H1 (cell line): ENCODE measurements at regions not wholly inside any gene's neighbourhood (a gene's known extent, or its start where the extent isn't known, plus 50 kb on each side); places are given as distances from the start of the nearest gene placed in this dataset.

Experiments used
- ASH2L ChIP-seq: fragments of 200-600, 300-600 bp; sonication (generic); IDR thresholded peaks from one replicate; pipeline ENCODE4 v1.7.1; 2017; ENCODE audit warnings: low read length
- CTBP2 ChIP-seq: IDR thresholded peaks from 2 replicates; pipeline ENCODE4 v1.7.0; 2011; ENCODE audit warnings: borderline replicate concordance, mild to moderate bottlenecking, moderate library complexity, mixed read lengths, low read length; ENCODE audit not compliant: insufficient read depth, insufficient read length
- FOSL1 ChIP-seq: IDR thresholded peaks from 2 replicates; pipeline ENCODE4 v1.6.1; 2011; ENCODE audit warnings: mild to moderate bottlenecking, low read depth, low read length, moderate library complexity; ENCODE audit not compliant: insufficient read depth
- HDAC2 ChIP-seq, 2 experiments: fragments of 300-600 bp in 1 of 2; sonication (generic) in 1 of 2; IDR thresholded peaks; 2 replicates each; pipeline ENCODE4 v1.6.1; 2011 to 2012; ENCODE audit warnings: low read depth in 2 of 2, low read length in 2 of 2, mild to moderate bottlenecking in 2 of 2, moderate library complexity in 2 of 2, borderline replicate concordance in 1 of 2, inconsistent platforms in 1 of 2
- JUN ChIP-seq: IDR thresholded peaks from 2 replicates; pipeline ENCODE4 v1.6.1; 2011; ENCODE audit warnings: low read depth, mild to moderate bottlenecking, improper control_type of control experiment, low read length
- POLR2AphosphoS5 ChIP-seq: IDR thresholded peaks from 2 replicates; pipeline ENCODE4 v1.6.1; 2011; ENCODE audit warnings: low read depth, low read length
- POU5F1 ChIP-seq: IDR thresholded peaks from 2 replicates; pipeline ENCODE4 v1.6.1; 2011; ENCODE audit warnings: low read depth, mild to moderate bottlenecking, low read length, moderate library complexity
- SIN3A ChIP-seq, 2 experiments: IDR thresholded peaks in 1 of 2; conservative IDR thresholded peaks in 1 of 2; 2 replicates each; pipeline ENCODE4 v1.6.1; 2011 to 2012; ENCODE audit warnings: low read length in 2 of 2, improper control_type of control experiment in 1 of 2, low read depth in 1 of 2, mild to moderate bottlenecking in 1 of 2
- TAF1 ChIP-seq: IDR thresholded peaks from 2 replicates; pipeline ENCODE4 v1.6.1; 2011; ENCODE audit warnings: mild to moderate bottlenecking, low read depth, low read length
- TBP ChIP-seq: IDR thresholded peaks from 2 replicates; pipeline ENCODE4 v1.6.1; 2011; ENCODE audit warnings: low read depth, low read length, improper control_type of control experiment
- YY1 ChIP-seq: IDR thresholded peaks from 2 replicates; pipeline ENCODE4 v1.6.1; 2011; ENCODE audit warnings: low read depth, mild to moderate bottlenecking, low read length

- TF ChIP-seq ASH2L (no peak), CTBP2 (no peak), JUN (no peak), HDAC2 (IDR thresholded peaks at IDR 0.05; ENCODE audit: borderline replicate concordance in 1 of 2, low read depth in 2 of 2, low read length in 2 of 2) (no peak), FOSL1 (no peak), POLR2AphosphoS5 (no peak), YY1 (no peak), TBP (no peak), POU5F1 (no peak), SIN3A (conservative IDR thresholded peaks at IDR 0.05 in 1 of 2, IDR thresholded peaks at IDR 0.05 in 1 of 2; ENCODE audit: low read depth in 1 of 2, low read length in 2 of 2) (no peak), TAF1 (no peak)
Measured at GRCh38 chr22:44648821-44649565, 53.0 kb upstream of the PRR5 start (continued).
